ENCODE measurements at regions not wholly inside any gene's neighbourhood (a gene's known extent, or its start where the extent isn't known, plus 50 kb on each side); places are given as distances from the start of the nearest gene placed in this dataset.

DNA sequence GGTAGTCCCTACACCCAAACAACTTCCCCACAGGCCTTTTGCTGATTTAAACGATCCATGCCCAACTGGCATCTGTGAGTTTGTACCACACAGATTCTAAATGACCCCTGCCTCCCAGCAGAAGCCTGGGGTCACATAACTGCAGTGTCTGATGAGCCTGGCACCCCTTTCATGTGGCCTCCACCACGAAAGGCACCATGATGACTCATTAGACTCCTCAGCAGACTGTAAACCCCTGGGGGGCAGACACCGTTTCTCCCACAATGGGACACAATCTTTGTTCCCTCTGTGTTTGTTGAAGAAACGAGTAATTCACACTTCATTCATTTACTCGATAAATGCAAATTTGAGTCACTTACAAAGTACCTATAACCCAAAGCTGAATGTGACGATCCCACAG, 81.6 kb downstream of the CCDC185 start:
- no peak overlapping the region for H3K27ac ChIP-seq (ENCODE audit: low read length)
- no peaks in the 10 kb centered on the region for H3K4me1 ChIP-seq (ENCODE audit: control insufficient read depth in 1 of 2, extremely low read depth in 1 of 2, insufficient read depth in 2 of 2, low read length in 2 of 2)
- WGBS (ENCODE audit: insufficient coverage) = 67% methylated on average over 2 of the region's 6 CpGs
- no peaks in the 10 kb centered on the region for H3K9me3 ChIP-seq
- ATAC-seq (replicated peaks in 1 of 4) = no peak
- ChIA-PET CTCF (interaction anchor here in 1 of 2 donors (0.6 kb wide), 1 partner anchor 30 kb away, joined by 3 read pairs; no protein-coding TSS in a partner anchor), POLR2A (no interaction called here)
- Mint-ChIP-seq H3K27me3 (peaks cover 17 to 25% of the 10 kb centered on the region in 2 donors), H3K36me3 (no peaks in the 10 kb centered on the region), H3K9me3 (no peaks in the 10 kb centered on the region), H3K27ac (no peak overlapping the region), H3K4me3 (no peak overlapping the region), H3K4me1 (peaks cover 0 to 11% (median 0%) of the 10 kb centered on the region in 3 donors)
- H3K4me3 ChIP-seq (ENCODE audit: control insufficient read depth in 1 of 2, extremely low read depth in 1 of 2, low read length in 1 of 2) = no peak overlapping the region
- no peaks in the 10 kb centered on the region for H3K36me3 ChIP-seq (ENCODE audit: control insufficient read depth in 2 of 2, extremely low read depth in 1 of 2, insufficient read depth in 1 of 2, low read length in 1 of 2)
- DNase-seq = no peak
- H3K27me3 ChIP-seq (replicated peaks in 1 of 2; ENCODE audit: control insufficient read depth in 2 of 2, extremely low read depth in 1 of 2, insufficient read depth in 2 of 2, low read length in 1 of 2) = peaks cover 0 to 22% of the 10 kb centered on the region in 2 experiments

GRCh38 chr1:223477456-223477855, 84.2 kb downstream of the CCDC185 start:
- peaks cover 0 to 33% of the 10 kb centered on the region in 2 experiments for H3K27me3 ChIP-seq (replicated peaks in 1 of 2; ENCODE audit: control insufficient read depth in 2 of 2, extremely low read depth in 1 of 2, insufficient read depth in 2 of 2, low read length in 1 of 2)
- DNase-seq = no peak
- H3K27ac ChIP-seq (ENCODE audit: low read length) = no peak overlapping the region
- Mint-ChIP-seq H3K9me3 (no peaks in the 10 kb centered on the region), H3K4me1 (peaks cover 0 to 12% (median 6%) of the 10 kb centered on the region in 3 donors), H3K27me3 (peaks cover 17 to 27% of the 10 kb centered on the region in 2 donors), H3K27ac (peak overlapping the region in 1 of 2 donors; percentile 7), H3K36me3 (no peaks in the 10 kb centered on the region), H3K4me3 (no peak overlapping the region)
- no peaks in the 10 kb centered on the region for H3K9me3 ChIP-seq
- H3K4me1 ChIP-seq (ENCODE audit: control insufficient read depth in 1 of 2, extremely low read depth in 1 of 2, insufficient read depth in 2 of 2, low read length in 2 of 2) = no peaks in the 10 kb centered on the region
- 83% methylated on average over 1 of the region's 2 CpGs for WGBS (ENCODE audit: insufficient coverage)
- no peaks in the 10 kb centered on the region for H3K36me3 ChIP-seq (ENCODE audit: control insufficient read depth in 2 of 2, extremely low read depth in 1 of 2, insufficient read depth in 1 of 2, low read length in 1 of 2)
- ATAC-seq (replicated peaks in 1 of 4) = no peak
- POLR2A ChIA-PET = no interaction called here
- CTCF ChIA-PET = interaction anchor here in 1 of 2 donors (0.6 kb wide), 1 partner anchor 84 kb away, joined by 3 read pairs; the partner anchor contains the start of gene CCDC185
- no peak overlapping the region for H3K4me3 ChIP-seq (ENCODE audit: control insufficient read depth in 1 of 2, extremely low read depth in 1 of 2, low read length in 1 of 2)

- Histone ChIP-seq H3K4me1 (ENCODE audit: control insufficient read depth in 1 of 2, extremely low read depth in 1 of 2, insufficient read depth in 2 of 2, low read length in 2 of 2) (peaks cover 0 to 3% of the 10 kb centered on the region in 2 experiments), H3K36me3 (ENCODE audit: control insufficient read depth in 2 of 2, extremely low read depth in 1 of 2, insufficient read depth in 1 of 2, low read length in 1 of 2) (no peaks in the 10 kb centered on the region), H3K4me3 (ENCODE audit: control insufficient read depth in 1 of 2, extremely low read depth in 1 of 2, low read length in 1 of 2) (no peak overlapping the region), H3K27ac (ENCODE audit: low read length) (no peak overlapping the region), H3K27me3 (replicated peaks in 1 of 2; ENCODE audit: control insufficient read depth in 2 of 2, extremely low read depth in 1 of 2, insufficient read depth in 2 of 2, low read length in 1 of 2) (peaks cover 0 to 33% of the 10 kb centered on the region in 2 experiments), H3K9me3 (no peaks in the 10 kb centered on the region)
- no peak for ATAC-seq (replicated peaks in 1 of 4)
- DNase-seq = no peak
- H3K4me1 Mint-ChIP-seq = peaks cover 0 to 18% (median 14%) of the 10 kb centered on the region in 3 donors
- POLR2A ChIA-PET = interaction anchor here in 1 of 2 donors (0.6 kb wide), 1 partner anchor 13 kb away, joined by 4 read pairs; no protein-coding TSS in a partner anchor
- H3K36me3 Mint-ChIP-seq = no peaks in the 10 kb centered on the region
- no peaks in the 10 kb centered on the region for H3K9me3 Mint-ChIP-seq
- CTCF ChIA-PET = no interaction called here
- H3K4me3 Mint-ChIP-seq = no peak overlapping the region
- H3K27me3 Mint-ChIP-seq = peaks cover 17 to 27% of the 10 kb centered on the region in 2 donors
- WGBS (ENCODE audit: insufficient coverage) = 60% methylated on average over 1 of the region's 10 CpGs
- H3K27ac Mint-ChIP-seq = no peak overlapping the region
Measured at GRCh38 chr1:223478606-223479005, 85.4 kb downstream of the CCDC185 start.

- H3K4me1 ChIP-seq (ENCODE audit: control insufficient read depth in 1 of 2, extremely low read depth in 1 of 2, insufficient read depth in 2 of 2, low read length in 2 of 2) = peaks cover 0 to 3% of the 10 kb centered on the region in 2 experiments
- no peak overlapping the region for H3K4me3 Mint-ChIP-seq
- no peaks in the 10 kb centered on the region for H3K36me3 ChIP-seq (ENCODE audit: control insufficient read depth in 2 of 2, extremely low read depth in 1 of 2, insufficient read depth in 1 of 2, low read length in 1 of 2)
- no peak overlapping the region for H3K4me3 ChIP-seq (ENCODE audit: control insufficient read depth in 1 of 2, extremely low read depth in 1 of 2, low read length in 1 of 2)
- ATAC-seq (replicated peaks in 1 of 4) (no peak), DNase-seq (peak in 1 of 35 experiments; percentile 2)
- no peaks in the 10 kb centered on the region for H3K36me3 Mint-ChIP-seq
- no peak overlapping the region for H3K27ac Mint-ChIP-seq
- no peak overlapping the region for H3K27ac ChIP-seq (ENCODE audit: low read length)
- 40% methylated on average over 3 of the region's 7 CpGs for WGBS (ENCODE audit: insufficient coverage)
- CTCF ChIA-PET = interaction anchor here in 1 of 2 donors (0.6 kb wide), 1 partner anchor 14 kb away, joined by 6 read pairs; no protein-coding TSS in a partner anchor
- no peaks in the 10 kb centered on the region for H3K9me3 ChIP-seq
- peaks cover 0 to 33% of the 10 kb centered on the region in 2 experiments for H3K27me3 ChIP-seq (replicated peaks in 1 of 2; ENCODE audit: control insufficient read depth in 2 of 2, extremely low read depth in 1 of 2, insufficient read depth in 2 of 2, low read length in 1 of 2)
- no peaks in the 10 kb centered on the region for H3K9me3 Mint-ChIP-seq
- H3K27me3 Mint-ChIP-seq = peaks cover 17 to 27% of the 10 kb centered on the region in 2 donors
- H3K4me1 Mint-ChIP-seq = peaks cover 0 to 20% (median 18%) of the 10 kb centered on the region in 3 donors
- POLR2A ChIA-PET = no interaction called here
Measured at GRCh38 chr1:223479261-223479660, 86.0 kb downstream of the CCDC185 start.

DNA sequence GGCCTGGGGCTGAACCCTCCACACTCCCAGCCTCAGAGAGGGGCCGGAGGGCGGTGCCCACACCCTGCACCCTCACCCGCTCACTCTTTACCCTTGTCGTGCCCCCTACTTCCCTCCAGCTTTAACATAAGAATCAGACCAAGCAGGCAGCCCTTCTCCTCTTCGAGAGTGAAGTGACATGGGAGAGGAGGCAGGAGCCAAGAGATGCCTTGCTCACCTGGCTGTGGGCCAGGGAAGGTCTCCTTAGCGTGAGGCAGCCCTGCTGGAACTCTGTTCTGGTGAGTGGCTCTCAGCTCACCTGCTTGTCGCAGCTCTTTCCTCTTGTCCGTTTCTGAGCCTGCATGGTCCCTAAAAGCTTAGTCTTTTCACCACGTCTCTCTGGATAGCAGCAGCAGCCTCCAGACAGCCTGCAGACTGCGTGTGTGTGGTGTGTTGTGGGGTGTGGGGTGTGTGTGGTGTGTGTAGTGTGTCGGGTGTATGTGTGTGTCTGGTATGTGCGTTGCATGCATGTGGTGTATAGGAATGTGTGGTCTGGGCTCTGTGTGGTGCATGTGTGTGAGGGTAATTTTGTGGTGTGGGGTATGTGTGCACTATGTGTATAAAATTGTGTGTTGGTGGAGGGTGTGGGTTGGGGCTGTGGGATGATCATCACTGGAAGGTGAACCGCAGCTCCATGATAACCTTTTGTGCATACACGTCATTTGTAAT, 86.7 kb downstream of the CCDC185 start:
- Mint-ChIP-seq H3K36me3 (no peaks in the 10 kb centered on the region), H3K4me1 (peaks cover 0 to 20% (median 18%) of the 10 kb centered on the region in 3 donors), H3K27me3 (peaks cover 17 to 25% of the 10 kb centered on the region in 2 donors), H3K27ac (no peak overlapping the region), H3K4me3 (no peak overlapping the region), H3K9me3 (no peaks in the 10 kb centered on the region)
- no peak for DNase-seq
- no peak overlapping the region for H3K4me3 ChIP-seq (ENCODE audit: control insufficient read depth in 1 of 2, extremely low read depth in 1 of 2, low read length in 1 of 2)
- peaks cover 0 to 36% of the 10 kb centered on the region in 2 experiments for H3K27me3 ChIP-seq (replicated peaks in 1 of 2; ENCODE audit: control insufficient read depth in 2 of 2, extremely low read depth in 1 of 2, insufficient read depth in 2 of 2, low read length in 1 of 2)
- no peak for ATAC-seq (replicated peaks in 1 of 4)
- peaks cover 0 to 3% of the 10 kb centered on the region in 2 experiments for H3K4me1 ChIP-seq (ENCODE audit: control insufficient read depth in 1 of 2, extremely low read depth in 1 of 2, insufficient read depth in 2 of 2, low read length in 2 of 2)
- WGBS (ENCODE audit: insufficient coverage) = 70% methylated on average over 6 of the region's 14 CpGs
- H3K9me3 ChIP-seq = no peaks in the 10 kb centered on the region
- CTCF ChIA-PET = interaction anchor here in 1 of 2 donors (0.6 kb wide), 1 partner anchor 14 kb away, joined by 6 read pairs; no protein-coding TSS in a partner anchor
- POLR2A ChIA-PET = no interaction called here
- no peaks in the 10 kb centered on the region for H3K36me3 ChIP-seq (ENCODE audit: control insufficient read depth in 2 of 2, extremely low read depth in 1 of 2, insufficient read depth in 1 of 2, low read length in 1 of 2)
- no peak overlapping the region for H3K27ac ChIP-seq (ENCODE audit: low read length)

DNA sequence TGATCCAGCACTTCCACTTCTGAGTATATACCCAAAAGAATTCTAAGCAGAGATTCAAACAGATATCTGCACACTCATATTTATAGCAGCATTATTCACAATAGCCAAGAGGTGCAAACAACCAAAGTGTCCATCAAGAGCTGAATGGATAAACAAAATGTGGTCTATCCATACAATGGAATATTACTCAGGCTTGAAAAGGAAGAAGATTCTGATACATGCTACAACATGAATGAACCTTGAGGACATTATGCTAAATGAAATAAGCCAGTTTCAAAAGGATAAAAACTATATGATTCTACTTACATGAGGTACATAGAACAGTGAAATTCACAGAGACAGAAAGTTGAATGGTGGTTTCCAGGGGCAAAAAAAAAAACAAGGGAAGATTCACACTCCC, 88.9 kb downstream of the CCDC185 start:
- Mint-ChIP-seq H3K4me1 (peaks cover 0 to 26% (median 25%) of the 10 kb centered on the region in 3 donors), H3K9me3 (no peaks in the 10 kb centered on the region), H3K4me3 (no peak overlapping the region), H3K36me3 (no peaks in the 10 kb centered on the region), H3K27ac (no peak overlapping the region), H3K27me3 (peaks cover 13 to 16% of the 10 kb centered on the region in 2 donors)
- H3K4me1 ChIP-seq (ENCODE audit: control insufficient read depth in 1 of 2, extremely low read depth in 1 of 2, insufficient read depth in 2 of 2, low read length in 2 of 2) = peaks cover 0 to 3% of the 10 kb centered on the region in 2 experiments
- H3K4me3 ChIP-seq (ENCODE audit: control insufficient read depth in 1 of 2, extremely low read depth in 1 of 2, low read length in 1 of 2) = no peak overlapping the region
- H3K36me3 ChIP-seq (ENCODE audit: control insufficient read depth in 2 of 2, extremely low read depth in 1 of 2, insufficient read depth in 1 of 2, low read length in 1 of 2) = no peaks in the 10 kb centered on the region
- H3K27me3 ChIP-seq (replicated peaks in 1 of 2; ENCODE audit: control insufficient read depth in 2 of 2, extremely low read depth in 1 of 2, insufficient read depth in 2 of 2, low read length in 1 of 2) = peaks cover 0 to 32% of the 10 kb centered on the region in 2 experiments
- H3K27ac ChIP-seq (ENCODE audit: low read length) = no peak overlapping the region
- ChIA-PET POLR2A (interaction anchor here in 1 of 2 donors (0.7 kb wide), 1 partner anchor 380 kb away, joined by 3 read pairs; no protein-coding TSS in a partner anchor), CTCF (no interaction called here)
- no peak for ATAC-seq (replicated peaks in 1 of 4)
- DNase-seq = no peak
- no peaks in the 10 kb centered on the region for H3K9me3 ChIP-seq

All from T-cell (primary cell).